ENCODE measurements at regions not wholly inside any gene's neighbourhood (a gene's known extent, or its start where the extent isn't known, plus 50 kb on each side); places are given as distances from the start of the nearest gene placed in this dataset.
"Not testable (repeated sequence)": the region's sequence is repeated elsewhere in the genome, so short reads cannot be mapped to it uniquely, and the experiment has no call there.

- no peak for DNase-seq (ENCODE audit: low spot score)
These were observed 131.3 kb upstream of the GMDS start for GRCh38 chr6:2376429-2377355.

GRCh38 chr6:2375443-2375842 is 130.0 kb upstream of the GMDS start:
- DNase-seq (ENCODE audit: low spot score), result no peak

- DNase-seq (ENCODE audit: low spot score), result no peak
These were observed 124.2 kb upstream of the GMDS start for GRCh38 chr6:2369606-2370005.

- no peak for DNase-seq (ENCODE audit: low spot score)
These were observed 117.8 kb upstream of the GMDS start for GRCh38 chr6:2363211-2363610.

- no peak for DNase-seq (ENCODE audit: low spot score)
These were observed 115.8 kb upstream of the GMDS start for GRCh38 chr6:2361195-2361594.

- no peak for DNase-seq (ENCODE audit: low spot score)
These were observed 115.3 kb upstream of the GMDS start for GRCh38 chr6:2360716-2361115.

- DNase-seq (ENCODE audit: low spot score), result no peak
These were observed 114.7 kb upstream of the GMDS start for GRCh38 chr6:2360126-2360525.

- DNase-seq (ENCODE audit: low spot score), result no peak
These were observed 109.7 kb upstream of the GMDS start for GRCh38 chr6:2355150-2355549.

GRCh38 chr6:2354138-2354491 is 108.7 kb upstream of the GMDS start:
- DNase-seq (ENCODE audit: low spot score), result no peak

GRCh38 chr6:2353412-2354137 is 108.2 kb upstream of the GMDS start:
- DNase-seq (ENCODE audit: low spot score), result peak; percentile 13

- no peak for DNase-seq (ENCODE audit: low spot score)
These were observed 106.5 kb upstream of the GMDS start for GRCh38 chr6:2351807-2352431.

- no peak for DNase-seq (ENCODE audit: low spot score)
These were observed 105.7 kb upstream of the GMDS start for GRCh38 chr6:2351090-2351489.

GRCh38 chr6:2346078-2346477 is 100.7 kb upstream of the GMDS start:
- no peak for DNase-seq (ENCODE audit: low spot score)

GRCh38 chr6:2344319-2344905 is 99.0 kb upstream of the GMDS start:
- no peak for DNase-seq (ENCODE audit: low spot score)

- DNase-seq (ENCODE audit: low spot score), result no peak
These were observed 82.2 kb upstream of the GMDS start for GRCh38 chr6:2327591-2327990.

- no peak for DNase-seq (ENCODE audit: low spot score)
These were observed 79.0 kb upstream of the GMDS start for GRCh38 chr6:2324166-2324953.

GRCh38 chr6:2317498-2317897 is 72.1 kb upstream of the GMDS start:
- DNase-seq (ENCODE audit: low spot score), result not testable (repeated sequence)

GRCh38 chr6:2314641-2315040 is 69.2 kb upstream of the GMDS start:
- DNase-seq (ENCODE audit: low spot score), result no peak

GRCh38 chr6:2310042-2310441 is 64.6 kb upstream of the GMDS start:
- DNase-seq (ENCODE audit: low spot score), result no peak

- no peak for DNase-seq (ENCODE audit: low spot score)
These were observed 63.7 kb upstream of the GMDS start for GRCh38 chr6:2309122-2309521.

GRCh38 chr6:2307799-2308198 is 62.4 kb upstream of the GMDS start:
- DNase-seq (ENCODE audit: low spot score), result no peak

GRCh38 chr6:2305951-2306350 is 60.5 kb upstream of the GMDS start:
- no peak for DNase-seq (ENCODE audit: low spot score)

All from HuH-7.5 (cell line).